ENCODE measurements at regions not wholly inside any gene's neighbourhood (a gene's known extent, or its start where the extent isn't known, plus 50 kb on each side); places are given as distances from the start of the nearest gene placed in this dataset.
"Not testable (repeated sequence)": the region's sequence is repeated elsewhere in the genome, so short reads cannot be mapped to it uniquely, and the experiment has no call there.

DNA sequence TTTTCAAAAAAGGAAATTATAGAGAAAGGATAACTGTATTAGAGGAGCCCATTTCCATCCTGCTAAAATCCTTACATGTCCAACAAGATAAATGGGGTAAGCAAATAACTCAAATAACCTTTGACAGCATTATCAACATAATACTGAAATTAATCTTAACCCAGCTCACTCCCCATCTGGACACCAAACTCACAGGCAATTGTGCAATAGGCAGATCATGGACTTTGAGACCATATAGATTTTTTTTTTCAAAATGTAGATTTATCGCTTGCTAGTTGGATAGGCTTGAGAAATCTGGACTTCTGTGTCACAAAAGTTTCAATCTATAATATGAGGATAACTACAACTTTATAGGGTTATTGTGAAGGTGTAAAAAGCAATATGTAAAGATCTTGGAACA is 134.4 kb upstream of the ASCC3 start:
- no peak for DNase-seq

DNA sequence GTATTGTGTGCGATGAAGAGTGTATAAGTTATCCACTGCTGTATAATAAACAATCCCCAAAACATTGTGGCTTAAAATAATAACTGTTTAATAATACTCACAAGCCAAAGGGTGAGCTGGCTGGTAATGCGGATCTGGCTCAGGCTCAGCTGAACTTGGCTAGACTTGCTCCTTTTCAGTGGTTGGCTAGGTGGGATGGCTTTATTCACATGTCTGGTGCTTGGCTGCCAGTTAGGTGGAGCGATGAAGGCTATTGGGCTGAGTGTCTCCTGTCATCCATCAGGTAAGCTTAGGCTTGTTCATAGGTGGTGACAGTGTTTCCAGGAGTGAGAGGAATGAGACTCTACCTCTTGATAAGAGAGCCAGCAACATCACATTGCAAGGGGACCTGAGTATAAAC is 135.0 kb upstream of the ASCC3 start:
- no peak for DNase-seq

DNA sequence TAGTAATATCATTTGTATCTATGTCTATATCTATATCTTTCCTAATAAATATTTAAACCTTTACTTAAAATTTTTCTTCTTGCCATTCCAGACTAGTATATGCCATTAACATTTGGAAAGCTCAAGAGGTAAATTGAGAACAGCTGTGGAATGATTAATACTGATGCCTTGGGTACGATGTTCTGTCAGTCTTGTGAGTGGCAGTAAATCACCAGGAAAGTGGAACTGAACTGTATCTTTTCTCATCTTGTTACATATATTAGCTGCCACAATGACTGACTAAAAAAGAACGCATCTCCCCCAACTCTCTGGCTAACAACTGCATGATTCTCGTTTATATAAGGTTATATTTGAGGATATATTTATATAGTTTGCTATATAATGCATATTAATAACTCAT is 137.0 kb upstream of the ASCC3 start:
- no peak for DNase-seq

DNA sequence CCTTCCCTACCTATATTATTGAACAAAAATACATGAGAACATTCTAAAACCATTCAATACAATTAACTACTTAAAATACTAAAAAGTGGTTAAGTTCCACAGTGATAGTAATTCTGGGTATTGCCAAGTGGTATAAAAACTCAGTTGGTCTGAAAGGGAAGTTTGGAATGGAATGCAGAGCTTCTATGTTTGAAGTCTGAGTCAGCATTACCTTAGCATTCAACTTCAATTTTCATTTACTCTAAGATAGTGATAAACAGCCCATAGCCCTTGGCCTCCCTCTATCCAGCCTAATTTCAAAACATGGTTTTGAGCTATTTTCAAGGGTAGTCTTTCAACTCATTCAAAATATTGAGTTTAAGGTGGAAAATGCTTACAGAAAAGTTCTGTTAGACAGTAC is 140.4 kb upstream of the ASCC3 start:
- DNase-seq = no peak

DNA sequence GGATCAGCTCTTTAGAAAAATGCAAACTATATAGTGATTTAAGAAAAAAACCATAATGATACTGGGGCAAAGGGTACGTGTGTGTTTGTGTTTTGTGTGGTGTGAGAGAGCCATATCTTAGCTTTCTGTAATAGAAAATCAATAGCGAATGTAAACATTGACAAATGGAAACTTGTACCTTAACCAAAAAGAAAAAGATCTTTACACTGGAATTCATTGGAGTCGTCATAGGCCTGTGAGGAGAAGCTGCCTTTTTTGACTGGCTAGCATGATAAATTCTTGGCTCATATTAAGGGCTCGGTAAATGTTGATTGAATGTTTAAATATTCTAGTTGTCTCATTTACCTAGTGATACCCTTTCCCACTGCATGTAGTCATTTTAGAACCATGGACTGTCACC is 161.8 kb upstream of the ASCC3 start:
- DNase-seq = no peak

DNA sequence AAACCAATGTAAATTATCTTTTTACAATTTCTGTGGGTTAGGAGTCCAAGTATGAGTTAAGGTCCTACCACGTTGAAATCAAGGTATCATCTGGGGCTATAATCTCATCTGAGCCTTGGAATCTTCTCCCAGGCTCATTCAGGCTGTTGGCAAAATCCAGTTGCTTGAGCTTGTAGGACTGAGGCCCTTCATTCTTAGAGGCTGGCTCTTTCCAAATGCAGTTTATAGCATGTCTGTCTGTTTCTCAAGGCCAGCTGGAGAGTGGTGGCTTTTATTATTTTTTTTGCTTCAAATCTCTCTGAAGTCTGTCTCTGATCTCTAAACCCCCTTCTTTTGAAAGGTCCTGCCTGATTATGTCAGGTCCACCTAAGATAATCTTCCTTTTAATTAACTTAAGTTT is 177.2 kb upstream of the ASCC3 start:
- no peak for DNase-seq

DNA sequence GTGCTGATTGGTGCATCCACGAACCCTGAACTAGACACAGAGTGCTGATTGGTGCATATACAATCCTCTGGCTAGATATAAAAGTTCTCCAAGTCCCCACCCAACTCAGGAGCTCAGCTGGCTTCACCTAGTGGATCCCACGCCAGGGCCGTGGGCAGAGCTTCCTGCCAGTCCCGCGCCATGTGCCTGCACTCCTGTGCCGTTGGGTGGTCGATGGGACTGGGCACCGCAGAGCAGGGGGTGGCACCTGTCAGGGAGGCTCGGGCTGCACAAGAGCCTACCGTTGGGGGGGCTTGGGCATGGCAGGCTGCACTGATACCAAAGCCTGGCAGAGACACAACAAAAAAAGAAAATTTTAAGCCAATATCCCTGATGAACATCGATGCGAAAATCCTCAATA is 185.4 kb upstream of the ASCC3 start:
- DNase-seq = no peak

DNA sequence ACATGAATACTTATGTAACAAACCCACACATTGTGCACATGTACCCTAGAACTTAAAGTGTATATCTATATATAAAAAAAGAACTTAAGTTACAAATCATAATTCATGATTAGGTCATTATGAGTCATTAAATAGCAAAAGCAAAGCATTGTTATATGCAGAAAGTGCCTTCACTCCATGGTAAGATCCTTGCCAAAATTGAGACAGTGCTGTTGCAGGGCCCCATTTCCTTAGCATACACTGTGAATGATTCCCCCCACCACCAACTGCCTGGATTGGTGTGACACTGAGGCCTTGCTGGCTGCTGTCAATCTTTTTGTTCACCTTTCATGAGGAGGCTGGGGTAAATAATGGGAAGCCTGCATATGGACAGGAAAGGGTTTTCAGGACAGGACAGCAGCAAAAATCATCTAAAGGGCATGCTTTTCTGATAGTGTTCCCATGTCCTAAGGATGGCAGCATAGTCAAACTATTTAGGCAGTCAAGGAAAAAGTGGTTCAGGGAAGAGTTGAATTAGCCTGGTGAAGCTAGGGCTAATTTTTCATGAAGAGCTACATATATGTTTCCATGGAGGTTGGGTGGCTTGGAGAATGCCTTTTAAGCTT is 188.2 kb upstream of the ASCC3 start:
- no peak for DNase-seq

DNA sequence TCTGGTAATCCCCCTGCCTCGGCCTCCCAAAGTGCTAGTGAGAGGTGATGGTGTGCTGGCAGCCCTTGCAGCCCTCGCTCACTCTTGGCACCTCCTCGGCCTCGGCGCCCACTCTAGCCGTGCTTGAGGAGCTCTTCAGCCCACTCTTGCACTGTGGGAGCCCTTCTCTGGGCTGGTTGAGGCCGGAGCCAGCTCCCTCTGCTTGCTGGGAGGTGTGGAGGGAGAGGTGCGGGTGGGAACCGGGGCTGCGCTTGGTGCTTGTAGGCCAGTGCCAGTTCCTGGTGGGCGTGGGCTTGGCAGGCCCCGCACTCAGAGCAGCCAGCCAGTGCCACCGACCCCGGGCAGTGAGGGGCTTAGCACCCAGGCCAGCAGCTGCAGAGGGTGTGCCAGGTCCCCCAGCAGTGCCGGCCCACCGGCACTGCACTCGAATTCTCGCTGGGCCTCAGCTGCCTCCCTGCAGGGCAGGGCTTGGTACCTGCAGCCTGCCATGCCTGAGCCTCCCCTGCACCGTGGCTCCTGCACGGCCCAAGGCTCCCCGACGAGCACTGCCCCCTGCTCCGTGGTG is 189.0 kb upstream of the ASCC3 start:
- no peak for DNase-seq

DNA sequence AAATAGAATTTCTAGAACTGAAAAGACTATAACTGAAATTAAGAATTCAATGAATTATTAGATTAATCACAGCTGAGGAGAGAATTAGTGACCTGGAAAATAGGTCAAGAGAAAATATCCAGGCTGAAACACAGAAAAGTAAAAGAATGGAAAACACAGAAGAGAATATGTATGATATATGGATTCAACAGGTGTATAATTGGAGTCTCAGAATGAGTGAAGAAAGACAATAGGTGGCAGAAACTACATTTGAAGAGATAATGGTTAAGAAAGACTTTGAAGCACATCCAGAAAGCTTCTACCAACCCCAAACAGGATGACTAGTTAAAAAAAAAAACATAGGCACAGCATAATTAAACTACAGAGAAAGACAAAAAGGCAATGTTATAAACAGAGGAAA is 196.2 kb upstream of the ASCC3 start:
- DNase-seq = no peak

DNA sequence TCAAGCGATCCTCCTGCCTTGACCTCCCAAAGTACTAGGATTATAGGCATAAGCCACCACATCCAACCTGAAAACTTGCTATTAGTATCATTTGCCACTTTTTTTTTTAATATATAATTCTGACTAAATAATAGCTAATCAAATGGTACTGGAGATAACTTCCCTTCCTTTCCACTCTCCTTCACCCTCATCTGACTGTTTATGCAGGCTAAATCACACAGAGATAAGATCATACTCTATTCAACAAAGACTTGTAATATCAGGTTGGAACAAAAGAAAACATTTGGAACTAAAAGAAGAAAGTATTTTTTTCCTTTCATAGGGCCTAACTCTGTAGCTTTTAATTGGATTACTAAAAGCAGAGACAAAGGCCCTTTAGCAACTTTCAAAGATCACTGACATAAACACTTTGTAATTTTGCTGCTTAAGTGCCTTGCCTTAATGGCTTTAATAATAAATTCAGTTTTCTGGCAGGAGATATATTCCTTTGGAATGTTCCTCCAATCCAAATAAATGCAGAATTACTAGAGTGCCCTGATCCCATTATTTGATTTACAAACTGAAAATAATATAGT is 198.7 kb upstream of the ASCC3 start:
- no peak for DNase-seq

DNA sequence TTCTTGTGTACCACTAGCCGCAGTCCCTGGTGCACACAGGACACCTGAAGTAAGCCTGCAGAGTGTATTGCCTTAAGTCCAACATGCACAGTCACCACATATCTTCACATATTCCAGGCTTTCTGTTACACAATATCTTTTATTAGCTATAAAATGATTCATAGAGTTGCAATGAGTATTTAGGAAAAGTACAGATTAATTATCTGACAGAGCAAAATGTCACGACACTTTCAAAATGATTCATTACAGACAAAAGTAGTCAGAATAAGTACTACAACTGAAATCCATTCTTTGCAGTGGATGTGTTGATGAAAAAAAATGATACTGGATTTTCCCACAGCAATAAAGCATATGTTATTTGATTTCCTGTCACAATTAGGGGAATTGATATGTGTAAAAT is 199.5 kb upstream of the ASCC3 start:
- DNase-seq = no peak

DNA sequence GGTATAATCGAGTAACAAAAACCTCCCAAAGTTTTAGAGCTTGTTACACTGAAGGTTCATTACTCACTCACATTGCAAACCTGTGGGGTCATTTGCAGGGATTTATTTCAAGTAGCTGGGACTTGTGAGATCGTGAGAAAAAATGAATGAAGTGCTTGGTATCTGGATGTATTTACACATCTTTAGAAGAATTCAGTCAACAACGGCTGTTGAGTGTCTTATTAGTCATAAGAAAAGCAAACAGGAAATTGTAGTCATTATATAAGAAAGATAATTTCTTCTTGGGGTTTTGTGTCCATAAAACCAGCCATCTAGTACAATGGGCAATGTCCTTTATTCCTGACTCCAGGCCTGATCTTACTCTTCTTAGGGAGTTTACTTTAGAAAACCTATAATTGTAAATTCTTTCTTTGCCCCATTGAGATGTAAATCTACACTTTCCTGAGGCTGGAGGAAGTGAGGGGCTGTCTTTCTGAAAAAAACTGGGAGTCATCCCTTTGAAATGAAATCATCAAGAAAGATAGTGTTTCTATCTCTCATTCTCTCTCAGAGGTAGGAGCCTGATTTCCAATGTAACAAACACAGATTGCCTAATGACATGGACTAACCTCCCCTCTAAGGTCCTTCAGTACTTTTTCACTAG is 202.5 kb upstream of the ASCC3 start:
- no peak for DNase-seq

DNA sequence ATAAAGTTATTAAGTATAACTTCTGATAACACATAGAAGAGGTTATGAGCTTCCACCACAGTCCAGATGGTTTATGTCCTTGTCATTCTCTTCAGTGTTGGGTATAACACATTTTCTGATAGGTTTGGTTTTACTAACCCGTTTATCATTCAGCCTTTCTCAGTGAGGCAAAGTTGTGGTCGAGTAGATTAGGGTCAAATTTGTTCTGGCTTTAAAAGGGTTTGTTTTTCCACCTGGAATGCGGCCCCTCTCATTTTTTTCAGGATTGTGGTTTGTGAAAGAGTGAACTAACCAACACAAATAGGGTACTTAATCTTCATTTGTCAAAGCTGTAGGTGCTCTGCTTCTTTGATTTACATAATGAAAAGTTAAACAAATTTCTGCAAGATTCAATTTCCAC is 204.2 kb upstream of the ASCC3 start:
- no peak for DNase-seq

DNA sequence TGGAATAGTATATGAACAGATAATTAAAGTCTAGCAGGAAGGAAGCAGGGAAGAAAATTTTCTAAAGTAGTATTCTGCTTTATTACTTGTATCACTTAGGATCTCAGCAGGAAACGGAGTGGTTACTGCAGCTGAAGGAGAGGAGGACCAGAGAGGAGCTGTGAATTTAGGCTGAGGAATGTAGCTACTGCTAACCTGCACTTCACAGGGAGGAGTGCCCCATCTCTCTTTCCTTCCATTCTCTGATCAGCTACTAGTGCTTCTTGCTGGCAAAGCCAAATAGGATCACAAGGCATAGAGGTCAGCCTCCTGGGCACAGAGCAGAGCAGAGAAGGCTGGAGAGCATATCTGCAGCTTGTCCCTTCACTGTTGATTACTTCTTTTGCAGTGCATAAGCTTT is 205.3 kb upstream of the ASCC3 start:
- DNase-seq = no peak

DNA sequence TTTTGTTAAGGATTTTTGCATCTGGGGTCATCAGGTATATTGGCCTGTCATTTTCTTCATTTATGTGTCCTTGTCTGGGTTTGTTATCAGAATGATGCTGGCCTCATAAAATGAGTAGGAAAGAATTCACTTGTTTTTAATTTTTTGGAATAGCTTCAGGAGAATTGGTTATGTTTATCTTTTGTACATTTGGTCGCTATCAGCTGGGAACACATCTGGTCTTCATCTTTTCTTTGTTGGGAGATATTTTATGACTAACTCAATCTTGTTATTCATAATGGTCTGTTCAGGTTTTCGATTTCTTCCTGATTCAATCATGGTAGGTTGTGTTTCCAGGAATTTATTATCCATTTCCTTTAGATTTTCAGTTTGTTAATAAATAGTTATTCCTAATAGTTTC is 207.5 kb upstream of the ASCC3 start:
- DNase-seq = no peak

DNA sequence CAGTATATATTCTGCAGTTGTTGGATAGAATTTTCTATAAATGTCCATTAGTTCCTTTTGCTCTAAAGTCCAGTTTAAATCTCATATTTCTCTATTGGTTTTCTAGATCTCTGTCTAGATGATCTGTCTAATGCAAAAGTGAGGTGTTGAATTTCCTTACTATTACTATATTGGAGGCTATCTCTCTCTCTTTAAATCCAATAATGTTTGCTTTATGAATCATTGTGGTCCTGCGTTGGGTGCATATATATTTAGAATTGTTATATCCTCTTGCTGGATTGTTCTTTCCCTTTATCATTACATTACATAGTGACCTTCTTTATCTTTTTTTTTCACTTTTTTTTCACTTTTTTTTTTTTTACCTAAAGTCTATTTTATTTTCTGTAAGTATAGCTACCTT is 208.5 kb upstream of the ASCC3 start:
- no peak for DNase-seq

DNA sequence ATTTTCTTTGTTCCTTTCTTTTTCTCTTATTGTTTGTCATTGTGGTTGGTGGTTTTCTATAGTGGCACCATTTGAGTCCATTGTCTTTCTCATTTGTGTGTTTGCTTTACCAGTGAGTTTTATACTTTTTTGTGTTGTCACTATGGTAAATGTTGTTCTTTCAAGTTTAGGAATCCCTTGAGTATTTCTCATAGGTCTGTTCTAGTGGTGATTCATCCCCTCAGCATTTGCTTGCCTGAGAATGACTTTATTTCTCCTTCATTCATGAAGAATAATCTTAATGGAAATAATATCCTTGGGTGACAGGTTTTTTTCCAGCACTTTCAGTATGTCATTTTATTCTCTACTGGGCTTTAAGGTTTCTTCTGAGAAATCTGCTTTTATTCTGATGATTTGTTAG is 209.2 kb upstream of the ASCC3 start:
- DNase-seq = no peak

DNA sequence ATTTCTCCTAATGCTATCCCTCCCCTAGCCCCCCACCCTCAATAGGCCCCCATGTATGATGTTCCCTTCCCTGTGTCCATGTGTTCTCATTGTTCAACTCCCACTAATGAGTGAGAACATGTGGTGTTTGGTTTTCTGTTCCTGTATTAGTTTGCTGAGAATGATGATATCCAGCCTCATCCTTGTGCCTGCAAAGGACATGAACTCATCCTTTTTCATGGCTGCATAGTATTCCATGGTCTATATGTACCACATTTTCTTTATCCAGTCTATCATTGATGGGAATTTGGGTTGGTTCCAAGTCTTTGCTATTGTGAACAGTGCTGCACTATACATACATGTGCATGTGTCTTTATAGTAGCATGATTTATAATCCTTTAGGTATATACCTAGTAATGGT is 217.5 kb upstream of the ASCC3 start:
- DNase-seq = not testable (repeated sequence)

DNA sequence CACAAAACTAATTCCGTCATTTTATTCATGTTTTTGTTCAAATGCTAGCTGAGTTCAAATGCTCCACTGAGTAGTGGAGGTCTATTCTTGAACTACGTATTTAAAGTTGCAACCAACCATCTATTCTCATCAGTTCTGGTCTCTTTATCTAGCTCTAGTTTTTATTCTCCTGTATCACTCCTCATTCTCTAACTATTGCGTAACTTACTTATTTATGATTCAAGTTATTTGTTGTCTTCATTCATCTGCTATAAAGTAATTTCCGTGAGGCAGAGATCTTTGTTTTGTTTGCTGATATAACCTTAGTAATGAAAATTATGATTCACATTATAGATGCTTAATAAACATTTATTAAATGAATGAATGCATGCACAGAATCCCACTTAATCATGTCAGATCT is 221.6 kb upstream of the ASCC3 start:
- DNase-seq = no peak

DNA sequence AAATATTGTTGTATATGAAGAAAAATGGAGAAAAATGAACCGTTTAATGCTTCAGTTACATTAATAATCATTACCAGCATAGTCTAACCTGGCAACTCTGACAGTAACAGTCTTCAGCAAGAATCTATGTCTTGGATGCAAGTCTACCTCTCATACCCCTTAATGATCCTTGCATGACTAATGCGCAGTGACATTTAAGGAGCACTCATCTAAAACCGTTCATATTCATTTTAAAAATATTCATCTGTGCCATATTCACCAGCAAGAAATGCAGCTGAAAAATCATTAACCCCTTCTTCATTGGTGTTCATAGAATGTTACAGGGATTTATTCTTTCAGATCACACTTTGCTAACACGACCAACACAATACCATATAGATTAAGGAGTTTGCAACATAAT is 227.2 kb upstream of the ASCC3 start:
- no peak for DNase-seq

DNA sequence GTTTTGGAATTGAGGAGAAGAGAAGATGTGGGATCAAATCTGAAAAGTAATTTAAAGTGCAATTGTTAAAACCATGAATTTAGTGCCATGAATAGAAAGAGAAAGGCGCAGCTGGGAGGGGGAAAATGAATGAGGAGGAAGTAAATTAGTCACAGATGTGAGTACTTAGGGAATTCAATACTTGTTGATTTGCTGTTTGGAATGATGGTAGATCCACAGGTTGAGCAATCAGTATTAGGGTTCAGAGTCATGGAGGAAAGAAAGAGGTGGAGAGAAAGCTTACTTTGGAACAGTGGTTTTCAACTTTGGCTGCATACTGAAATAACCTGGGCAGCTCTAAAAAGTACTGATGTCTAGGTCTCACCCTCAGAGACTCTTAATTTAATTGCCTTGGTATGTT is 229.7 kb upstream of the ASCC3 start:
- DNase-seq = no peak

DNA sequence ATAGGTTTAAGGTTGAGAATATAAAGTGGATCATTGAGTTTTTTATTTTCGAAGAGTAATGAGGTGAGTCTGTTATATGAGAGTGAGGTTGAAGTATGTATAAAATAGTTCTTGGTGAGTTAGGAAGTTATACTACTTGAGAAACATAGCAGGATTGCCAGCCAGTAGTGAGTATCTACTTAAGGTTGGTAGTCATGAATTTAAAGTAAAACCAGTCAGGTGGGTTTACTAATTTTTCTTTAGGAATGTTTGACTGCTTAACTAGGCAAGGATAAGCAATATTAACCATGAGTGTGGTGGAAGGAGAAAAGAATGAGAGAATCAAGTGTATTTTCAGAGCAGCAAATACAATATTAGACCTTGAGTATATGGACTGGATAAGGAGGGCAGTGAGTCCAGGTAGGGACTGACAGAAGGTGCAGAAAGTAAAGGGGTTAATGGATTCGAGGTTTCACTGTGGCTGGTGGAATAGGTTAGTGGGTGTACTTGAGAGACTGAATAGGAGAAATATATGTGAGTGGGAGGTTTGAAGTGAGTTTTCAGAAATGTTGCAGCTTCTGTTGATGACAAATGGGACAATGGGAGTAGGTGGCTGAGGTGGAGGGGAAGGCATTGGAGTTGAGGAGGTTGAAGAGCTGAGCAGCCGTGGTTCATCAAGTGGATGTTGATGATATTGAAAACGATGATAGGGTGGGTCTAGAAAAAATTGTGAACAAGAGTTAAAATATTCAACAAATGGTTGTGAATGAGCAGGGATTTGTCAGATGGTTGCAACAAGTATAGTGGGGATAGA is 232.5 kb upstream of the ASCC3 start:
- no peak for DNase-seq

DNA sequence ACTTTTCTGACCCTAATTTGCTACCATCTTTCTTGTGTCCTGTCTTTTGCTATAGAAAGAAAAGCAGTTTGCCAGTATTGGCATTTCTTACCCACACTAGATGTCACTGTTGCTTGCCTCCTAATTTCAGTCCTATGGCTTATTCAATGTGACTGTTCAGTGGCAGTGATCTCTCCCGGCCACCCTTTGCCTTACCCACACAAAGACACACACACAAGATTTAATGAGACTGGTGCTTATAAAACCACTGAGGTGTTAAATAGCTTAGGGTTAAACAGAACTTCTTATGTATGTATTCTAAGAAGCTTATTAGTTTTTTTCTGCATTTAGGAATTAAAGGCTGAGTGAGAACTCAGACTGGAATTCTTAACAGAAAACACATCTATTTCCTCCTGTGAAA is 233.6 kb upstream of the ASCC3 start:
- DNase-seq = peak; percentile 52
